HEK293T (cell line): ENCODE measurements at regions not wholly inside any gene's neighbourhood (a gene's known extent, or its start where the extent isn't known, plus 50 kb on each side); places are given as distances from the start of the nearest gene placed in this dataset.

Experiments
- ARNT ChIP-seq: fragments of 450-650 bp; IDR thresholded peaks from 2 replicates; pipeline ENCODE4 v1.6.1; 2017; ENCODE audit warnings: mild to moderate bottlenecking
- FOXA1 ChIP-seq: fragments of 450-650 bp; IDR thresholded peaks from 2 replicates; pipeline ENCODE4 v1.6.1; 2016; ENCODE audit warnings: mild to moderate bottlenecking
- FOXK2 ChIP-seq: fragments of 450-650 bp; IDR thresholded peaks from 2 replicates; pipeline ENCODE4 v1.6.1; 2016; ENCODE audit warnings: mild to moderate bottlenecking
- FOXM1 ChIP-seq: fragments of 450-650 bp; IDR thresholded peaks from 2 replicates; pipeline ENCODE4 v1.6.1; 2017; ENCODE audit warnings: mild to moderate bottlenecking, borderline replicate concordance
- SUZ12 ChIP-seq: fragments of 450-650 bp; IDR thresholded peaks from 2 replicates; pipeline ENCODE4 v1.6.1; 2016; ENCODE audit warnings: mild to moderate bottlenecking
- TF ChIP-seq, protein P1 (sequence below): fragments of 450-650 bp; IDR thresholded peaks from 2 replicates; pipeline ENCODE4 v1.6.1; 2016

DNA sequence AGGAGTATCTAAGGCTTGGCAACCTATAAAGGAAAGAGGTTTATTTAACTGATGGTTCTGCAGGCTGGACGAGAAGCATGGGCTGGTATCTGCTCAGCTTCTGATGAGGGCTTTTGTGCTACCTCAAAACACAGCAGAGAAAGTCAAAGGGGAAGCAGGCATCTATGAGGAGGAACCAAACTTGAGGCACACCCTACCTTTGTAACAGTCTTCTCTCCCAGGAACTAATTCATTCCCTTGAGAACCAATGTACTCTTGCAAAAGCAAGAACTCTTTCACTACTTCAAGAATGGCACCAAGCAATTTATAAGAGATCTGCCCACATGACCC lies 109.0 kb downstream of the CGGBP1 start:
- TF ChIP-seq FOXK2 (no peak), ARNT (no peak), FOXM1 (no peak), SUZ12 (no peak), FOXA1 (no peak)
- TF ChIP-seq, protein P1, sequence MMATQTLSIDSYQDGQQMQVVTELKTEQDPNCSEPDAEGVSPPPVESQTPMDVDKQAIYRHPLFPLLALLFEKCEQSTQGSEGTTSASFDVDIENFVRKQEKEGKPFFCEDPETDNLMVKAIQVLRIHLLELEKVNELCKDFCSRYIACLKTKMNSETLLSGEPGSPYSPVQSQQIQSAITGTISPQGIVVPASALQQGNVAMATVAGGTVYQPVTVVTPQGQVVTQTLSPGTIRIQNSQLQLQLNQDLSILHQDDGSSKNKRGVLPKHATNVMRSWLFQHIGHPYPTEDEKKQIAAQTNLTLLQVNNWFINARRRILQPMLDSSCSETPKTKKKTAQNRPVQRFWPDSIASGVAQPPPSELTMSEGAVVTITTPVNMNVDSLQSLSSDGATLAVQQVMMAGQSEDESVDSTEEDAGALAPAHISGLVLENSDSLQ = no peak
